NCI-H2227 treated with DMSO at 0.1 percent for 48 hours (cell line): ENCODE measurements at regions not wholly inside any gene's neighbourhood (a gene's known extent, or its start where the extent isn't known, plus 50 kb on each side); places are given as distances from the start of the nearest gene placed in this dataset.
"Not testable (repeated sequence)": the region's sequence is repeated elsewhere in the genome, so short reads cannot be mapped to it uniquely, and the experiment has no call there.

Experiments
- DNase-seq: peaks from one replicate; lab custom pipeline; 2025; lab: John Stamatoyannopoulos, UW

DNA sequence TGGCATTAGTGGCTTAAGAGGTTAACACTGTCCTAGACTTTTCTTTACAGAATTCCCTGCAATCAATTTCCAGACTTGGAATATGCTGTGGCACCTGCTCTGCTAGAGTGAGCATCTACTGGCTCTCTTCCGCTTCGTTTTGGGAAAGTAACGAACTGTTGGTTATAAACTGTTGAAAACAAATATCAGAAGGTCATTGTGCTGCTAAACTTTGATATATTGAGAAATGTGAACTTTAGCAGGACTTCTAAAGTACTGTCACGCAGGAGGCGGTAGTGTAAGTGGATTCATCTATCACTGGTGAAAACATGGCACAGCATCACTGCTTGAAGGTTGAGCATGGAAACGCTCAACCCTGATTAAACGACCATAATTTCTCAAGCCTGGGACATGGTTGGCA is 348.9 kb downstream of the FLRT2 start:
- no peak for DNase-seq

DNA sequence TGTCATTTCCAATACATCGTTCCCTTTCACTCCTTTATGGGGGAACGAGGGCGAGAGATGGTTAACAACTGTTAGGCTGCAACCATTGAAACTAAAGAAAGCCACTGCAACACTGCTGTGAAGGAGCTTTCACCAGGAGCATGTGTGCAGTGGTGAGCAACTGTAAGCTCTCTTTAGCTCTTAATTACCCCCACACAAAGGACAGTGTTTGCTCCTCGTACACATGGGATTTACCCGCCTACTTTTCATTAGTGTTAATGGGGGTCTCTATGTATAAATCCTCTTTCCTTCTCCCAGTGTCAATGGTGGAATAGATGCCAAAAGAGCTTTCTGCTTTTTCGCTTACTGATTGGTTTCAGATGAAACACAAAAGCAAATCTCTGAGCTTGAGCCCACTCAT is 343.1 kb downstream of the FLRT2 start:
- DNase-seq = no peak

DNA sequence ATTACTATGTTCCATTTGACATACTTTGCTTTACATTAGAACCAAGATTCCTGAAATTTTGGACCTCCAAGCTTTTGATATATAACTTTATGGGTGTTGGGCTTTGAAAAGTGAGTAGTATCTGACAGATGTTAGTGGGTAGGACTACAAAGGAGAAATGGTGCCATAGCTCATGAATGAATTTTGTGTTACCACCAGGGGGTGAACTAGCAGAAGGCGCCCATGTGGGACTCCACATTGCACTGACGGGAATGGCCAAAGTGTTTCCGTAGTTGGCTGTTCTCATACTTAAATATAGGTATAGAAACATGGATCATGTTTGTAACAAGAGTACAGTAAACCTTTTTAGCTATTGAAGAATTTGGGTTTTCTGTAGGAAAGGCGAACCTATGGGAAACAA is 337.5 kb downstream of the FLRT2 start:
- no peak for DNase-seq

- DNase-seq = no peak
Observed at GRCh38 chr14:85865701-85866100, 335.8 kb downstream of the FLRT2 start.

- DNase-seq = no peak
Observed at GRCh38 chr14:85858634-85859033, 328.7 kb downstream of the FLRT2 start.

- no peak for DNase-seq
Observed at GRCh38 chr14:85856430-85856829, 326.5 kb downstream of the FLRT2 start.

DNA sequence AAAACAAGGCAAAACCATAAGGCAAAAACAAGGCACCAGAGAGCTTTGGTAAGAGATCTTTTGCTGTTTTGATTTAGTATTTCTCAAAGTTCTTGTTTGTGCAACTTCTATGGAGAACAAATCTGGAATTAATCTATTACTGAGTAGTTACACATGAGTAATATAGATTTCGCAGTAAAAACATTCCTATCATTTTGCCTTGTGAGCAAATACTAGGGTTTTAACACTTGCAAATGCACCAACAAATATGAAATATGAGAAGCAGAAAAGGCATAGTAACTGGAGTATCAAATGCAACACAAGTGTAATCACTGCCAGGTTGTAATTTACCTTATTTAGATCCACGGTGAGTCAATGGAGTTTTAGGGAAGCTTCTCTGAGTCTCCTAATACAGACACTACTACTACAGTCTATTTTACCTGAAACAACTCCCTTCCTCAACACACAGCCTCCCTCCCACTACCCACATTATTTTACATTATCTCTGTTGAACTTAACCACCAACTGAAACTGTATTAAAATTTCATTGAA is 324.1 kb downstream of the FLRT2 start:
- DNase-seq = no peak

DNA sequence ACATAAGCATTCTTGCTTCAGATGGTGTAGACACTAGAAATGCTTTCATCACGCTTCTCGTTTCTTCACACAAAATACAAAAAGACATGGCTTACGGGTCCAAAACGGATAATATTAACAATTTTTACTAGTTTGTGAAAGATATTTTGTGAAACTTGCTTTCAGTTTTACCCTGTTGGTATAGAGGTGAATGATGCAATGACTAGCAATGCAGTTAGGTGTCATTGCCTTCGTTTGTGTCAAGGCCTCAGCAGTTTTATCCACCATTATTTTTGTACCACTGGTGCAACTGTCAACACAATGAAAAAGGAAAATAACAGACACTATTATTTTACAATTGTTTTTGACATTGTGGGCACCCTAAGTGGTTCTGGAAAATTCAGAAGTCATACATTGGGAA is 323.0 kb downstream of the FLRT2 start:
- DNase-seq = no peak

- DNase-seq = not testable (repeated sequence)
Observed at GRCh38 chr14:85852123-85852522, 322.2 kb downstream of the FLRT2 start.

GRCh38 chr14:85830549-85830948 is 300.6 kb downstream of the FLRT2 start:
- DNase-seq = not testable (repeated sequence)

GRCh38 chr14:85829601-85830000 is 299.7 kb downstream of the FLRT2 start:
- not testable (repeated sequence) for DNase-seq

- DNase-seq = no peak
Observed at GRCh38 chr14:85824526-85824925, 294.6 kb downstream of the FLRT2 start.

- no peak for DNase-seq
Observed at GRCh38 chr14:85822236-85822635, 292.3 kb downstream of the FLRT2 start.

GRCh38 chr14:85817430-85817829 is 287.5 kb downstream of the FLRT2 start:
- no peak for DNase-seq

- no peak for DNase-seq
Observed at GRCh38 chr14:85813040-85813439, 283.1 kb downstream of the FLRT2 start.

DNA sequence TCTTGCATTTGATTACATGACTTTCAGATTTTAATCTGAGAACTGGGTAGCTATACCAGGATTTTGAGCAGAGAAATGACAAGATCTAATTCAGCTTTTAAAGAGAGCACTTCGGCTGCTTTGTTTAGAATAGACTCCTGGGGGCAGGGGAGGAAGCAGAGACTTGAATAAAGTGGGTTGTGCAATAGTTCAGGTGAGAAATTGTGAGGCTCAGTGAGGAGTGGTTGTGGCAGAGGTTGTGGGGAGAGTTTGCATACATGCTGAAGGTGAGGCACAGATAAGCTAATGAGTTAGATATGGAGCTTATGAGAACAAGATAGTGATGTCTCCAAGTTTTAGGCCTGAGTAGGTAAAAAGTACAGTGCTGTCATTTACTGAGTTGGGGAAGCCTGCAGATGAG is 281.4 kb downstream of the FLRT2 start:
- no peak for DNase-seq

DNA sequence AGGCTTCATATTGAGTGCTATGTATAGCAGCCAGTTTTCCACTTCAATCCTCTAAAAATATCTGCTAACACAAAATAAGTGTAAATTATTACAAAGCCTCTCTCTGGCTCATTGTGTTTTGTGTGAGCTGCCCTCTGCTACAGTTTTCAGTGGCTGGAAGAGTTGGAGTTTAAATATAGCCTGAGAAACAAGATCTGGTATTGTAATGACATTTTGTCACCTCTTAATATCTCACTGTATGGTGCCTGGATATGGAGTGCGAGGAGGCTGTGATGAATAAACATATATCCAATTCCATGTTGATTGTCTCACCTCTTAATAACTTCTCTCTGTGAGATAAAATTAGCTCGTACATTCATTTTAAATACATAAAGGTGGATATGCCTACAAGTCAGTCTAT is 269.7 kb downstream of the FLRT2 start:
- no peak for DNase-seq

DNA sequence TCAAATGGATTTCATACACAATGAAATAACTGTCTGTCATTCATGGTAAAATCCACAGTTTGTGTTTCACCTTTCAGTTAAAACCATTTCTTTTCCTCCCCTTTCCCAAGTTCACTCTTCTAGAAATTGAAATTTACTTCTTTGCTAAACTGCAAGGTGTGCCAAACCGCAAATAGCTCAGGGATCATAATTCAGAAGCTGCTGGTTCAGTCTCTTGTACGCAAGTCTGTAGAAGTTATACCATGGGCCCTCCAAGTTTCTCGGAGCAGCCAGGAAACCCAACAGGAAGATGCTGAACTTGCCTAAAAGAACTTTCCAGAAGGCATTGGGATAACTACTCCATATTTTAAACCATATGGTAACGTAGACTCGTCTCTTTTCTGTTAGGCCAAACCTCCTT is 268.9 kb downstream of the FLRT2 start:
- no peak for DNase-seq

DNA sequence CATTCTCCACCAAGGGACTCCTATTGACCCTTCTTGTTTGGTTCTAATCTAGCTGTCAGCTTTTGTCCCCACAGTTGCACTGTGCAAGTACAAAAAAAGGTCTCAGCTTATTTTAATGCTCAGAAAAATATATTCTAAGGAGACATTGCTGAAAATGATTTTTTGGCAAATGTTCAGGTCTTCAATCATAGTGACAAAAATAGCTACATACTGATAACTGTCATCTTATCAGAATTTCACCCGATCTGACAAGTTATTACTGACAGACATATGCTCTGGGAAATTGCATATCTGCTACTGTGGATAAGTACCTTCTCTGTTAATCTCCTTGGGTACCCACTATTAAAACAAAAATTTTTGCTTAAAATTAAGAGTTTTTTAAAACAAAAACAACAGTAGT is 263.6 kb downstream of the FLRT2 start:
- no peak for DNase-seq

- DNase-seq = no peak
Observed at GRCh38 chr14:85789506-85789905, 259.6 kb downstream of the FLRT2 start.

GRCh38 chr14:85788470-85789233 is 258.7 kb downstream of the FLRT2 start:
- DNase-seq = no peak

GRCh38 chr14:85766295-85766694 is 236.4 kb downstream of the FLRT2 start:
- DNase-seq = no peak

DNA sequence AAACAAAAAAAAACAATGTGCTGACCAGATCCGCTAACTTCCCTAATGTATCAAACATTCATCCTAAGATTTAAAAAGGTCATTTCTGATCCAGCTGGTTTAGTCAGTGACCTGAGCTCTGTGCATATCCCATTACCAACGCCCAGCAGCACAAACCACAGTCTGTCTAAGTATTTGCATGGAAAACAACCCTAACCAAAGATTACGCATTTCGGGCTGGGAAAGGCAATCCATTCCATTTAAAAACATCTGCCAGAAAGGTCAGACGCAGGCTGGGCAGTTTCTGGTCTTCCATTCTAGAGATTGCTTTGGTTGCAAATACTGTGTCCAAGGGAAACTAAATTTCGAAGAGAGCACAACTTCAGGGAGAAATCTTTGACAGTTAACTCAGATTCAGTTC is 234.9 kb downstream of the FLRT2 start:
- DNase-seq = no peak

DNA sequence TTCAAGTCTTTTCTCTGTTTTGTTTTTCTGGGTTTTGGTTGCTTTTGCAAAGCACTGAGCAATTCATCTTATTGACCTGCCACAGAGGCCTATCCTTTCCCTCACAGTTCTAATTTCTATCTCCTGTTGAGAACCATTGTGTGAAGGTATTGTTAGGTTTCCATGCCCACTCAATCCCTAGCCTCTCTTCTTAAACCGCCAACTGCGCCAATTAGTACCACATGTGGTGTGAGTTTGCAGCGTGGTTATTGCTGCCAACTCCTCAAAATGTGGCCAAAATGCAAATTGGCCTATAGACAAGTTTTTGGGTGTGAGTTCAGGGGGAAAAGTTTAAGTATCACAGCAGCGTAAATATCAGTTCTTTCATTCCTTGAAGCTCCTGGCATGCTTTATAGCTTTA is 232.6 kb downstream of the FLRT2 start:
- peak; percentile 69 for DNase-seq
